NOMO-1 (cell line): ENCODE measurements at regions not wholly inside any gene's neighbourhood (a gene's known extent, or its start where the extent isn't known, plus 50 kb on each side); places are given as distances from the start of the nearest gene placed in this dataset.
"Not testable (repeated sequence)": the region's sequence is repeated elsewhere in the genome, so short reads cannot be mapped to it uniquely, and the experiment has no call there.

Experiments used
- DNase-seq, 2 experiments: peaks; one replicate each; lab custom pipeline; 2025; ENCODE audit not compliant: unreplicated experiment in 2 of 2; lab: John Stamatoyannopoulos, UW

- peak; percentile 9 to 45 for DNase-seq
Observed at GRCh38 chr11:67776852-67777520, 102.6 kb upstream of the ALDH3B2 start.

GRCh38 chr11:67774175-67774574 lies 99.8 kb upstream of the ALDH3B2 start:
- not testable (repeated sequence) for DNase-seq

DNA sequence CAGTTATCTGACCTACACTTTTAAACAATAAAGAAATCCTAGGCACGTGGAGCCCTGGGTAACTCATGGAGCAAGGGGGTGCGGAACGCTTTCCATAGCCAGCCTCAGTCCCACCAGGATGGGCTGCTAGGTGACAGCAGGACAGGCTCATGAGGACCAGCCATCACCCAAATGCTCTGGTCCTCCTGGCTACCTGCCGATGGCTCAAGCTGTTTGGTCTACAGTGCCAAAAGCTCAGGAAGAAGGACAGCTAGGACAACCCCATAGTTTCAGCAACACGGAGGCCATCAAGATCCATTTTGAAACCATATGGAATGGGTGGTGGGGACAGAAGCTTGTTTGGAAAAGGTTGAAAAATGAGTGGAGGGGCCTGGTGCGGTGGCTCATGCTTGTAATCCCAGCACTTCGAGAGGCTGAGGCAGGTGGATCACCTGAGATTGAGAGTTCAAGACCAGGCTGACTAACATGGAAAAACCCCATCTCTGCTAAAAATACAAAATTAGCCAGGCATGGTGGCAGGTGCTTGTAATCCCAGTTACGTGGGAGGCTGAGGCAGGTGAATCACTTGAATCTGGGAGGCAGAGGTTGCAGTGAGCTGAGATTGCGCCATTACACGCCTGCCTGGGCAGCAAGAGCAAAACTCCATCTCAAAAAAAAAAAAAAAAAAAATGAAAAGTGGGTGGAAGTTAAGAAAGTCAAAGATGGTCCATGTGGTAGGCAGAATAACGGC lies 93.7 kb upstream of the ALDH3B2 start:
- DNase-seq: not testable (repeated sequence)

DNA sequence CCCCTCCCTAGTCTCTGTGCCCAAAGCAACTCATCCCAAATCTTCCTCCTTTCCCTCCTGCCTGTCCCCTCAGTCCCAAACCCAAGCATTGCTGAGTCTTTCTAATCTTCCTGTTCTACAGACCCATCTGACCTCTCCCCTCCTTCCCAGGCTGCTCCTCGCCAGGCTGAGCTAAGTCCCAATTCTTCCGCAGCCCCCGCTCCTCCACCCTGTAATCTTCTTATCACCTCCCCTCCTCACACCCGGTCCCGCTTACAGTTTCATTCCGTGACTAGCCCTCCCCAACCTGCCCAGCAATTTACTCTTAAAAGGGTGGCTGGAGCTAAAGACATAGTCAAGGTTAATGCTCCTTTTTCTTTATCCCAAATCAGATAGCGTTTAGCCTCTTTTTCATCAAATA lies 86.8 kb upstream of the ALDH3B2 start:
- DNase-seq: not testable (repeated sequence)

DNA sequence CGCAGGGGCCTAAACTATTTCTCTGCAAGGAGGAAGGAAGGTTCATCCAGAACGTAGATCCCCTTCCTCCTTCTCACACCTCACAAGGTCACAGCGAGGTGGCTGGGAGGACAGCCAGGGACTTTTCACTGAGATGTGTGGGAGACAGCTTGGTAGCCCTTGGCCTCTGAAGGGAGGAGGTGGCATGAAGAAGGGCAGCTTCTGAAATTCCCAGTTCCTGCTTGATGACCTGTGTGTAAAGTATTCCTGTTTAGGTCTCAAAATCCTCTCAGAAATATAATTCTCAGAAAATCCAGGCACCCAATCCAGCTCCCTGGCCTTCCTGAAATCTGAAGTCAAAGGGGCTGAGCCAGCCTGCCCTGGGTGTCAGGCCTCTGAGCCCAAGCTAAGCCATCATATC lies 84.9 kb upstream of the ALDH3B2 start:
- DNase-seq: not testable (repeated sequence)

GRCh38 chr11:67758467-67758866 lies 84.0 kb upstream of the ALDH3B2 start:
- DNase-seq: not testable (repeated sequence)

DNA sequence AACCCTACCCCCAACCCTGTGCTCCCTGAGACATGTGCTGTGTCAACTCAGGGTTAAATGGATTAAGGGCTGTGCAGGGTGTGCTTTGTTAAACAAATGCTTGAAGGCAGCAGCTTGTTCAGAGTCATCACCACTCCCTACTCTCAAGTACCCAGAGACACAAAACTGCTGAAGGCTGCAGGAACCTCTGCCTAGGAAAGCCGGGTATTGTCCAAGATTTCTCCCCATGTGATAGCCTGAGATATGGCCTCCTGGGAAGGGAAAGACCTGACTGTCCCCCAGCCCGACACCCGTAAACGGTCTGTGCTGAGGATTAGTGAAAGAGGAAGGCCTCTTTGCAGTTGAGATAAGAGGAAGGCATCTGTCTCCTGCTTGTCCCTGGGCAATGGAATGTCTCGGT lies 83.6 kb upstream of the ALDH3B2 start:
- DNase-seq: not testable (repeated sequence)

DNA sequence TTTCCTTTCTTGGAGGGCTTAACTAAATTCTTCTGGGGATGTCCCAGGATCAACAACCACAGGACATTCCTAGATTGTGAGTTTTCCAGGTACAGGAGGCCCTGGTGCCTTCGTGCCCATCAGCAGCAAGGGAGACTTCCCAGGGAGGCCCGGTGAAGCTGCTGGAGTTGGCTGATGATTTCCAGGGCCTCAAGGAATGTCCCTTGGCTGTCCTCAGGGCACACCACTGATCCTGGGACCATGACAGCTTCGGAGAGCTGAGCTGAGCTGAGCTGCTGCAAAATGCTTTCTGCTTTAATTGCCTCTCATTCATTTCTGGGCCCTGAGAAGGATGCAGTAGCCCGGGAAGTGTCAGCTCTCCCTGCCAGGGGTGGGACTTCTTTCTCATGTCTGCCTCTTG lies 79.4 kb upstream of the ALDH3B2 start:
- not testable (repeated sequence) for DNase-seq

GRCh38 chr11:67745181-67745726 lies 70.8 kb upstream of the ALDH3B2 start:
- DNase-seq: no peak

GRCh38 chr11:67744231-67744630 lies 69.8 kb upstream of the ALDH3B2 start:
- not testable (repeated sequence) for DNase-seq

DNA sequence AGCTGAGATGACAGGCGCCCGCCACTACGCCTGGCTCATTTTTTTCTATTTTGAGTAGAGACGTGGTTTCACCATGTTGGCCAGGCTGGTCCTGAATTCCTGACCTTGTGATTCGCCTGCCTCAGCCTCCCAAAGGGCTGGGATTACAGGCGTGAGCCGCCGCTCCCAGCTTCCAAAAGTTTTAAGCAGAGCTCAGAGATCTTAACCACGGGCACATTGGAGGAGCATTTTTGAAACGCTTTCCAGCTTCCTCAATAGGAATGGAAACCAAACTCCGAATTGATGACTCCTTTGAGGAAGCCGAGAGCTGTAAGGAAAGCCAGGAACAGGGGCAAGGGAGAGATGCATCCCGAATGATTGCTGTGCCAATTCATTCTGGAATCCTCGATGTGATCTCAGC lies 63.8 kb upstream of the ALDH3B2 start:
- DNase-seq: not testable (repeated sequence)

DNA sequence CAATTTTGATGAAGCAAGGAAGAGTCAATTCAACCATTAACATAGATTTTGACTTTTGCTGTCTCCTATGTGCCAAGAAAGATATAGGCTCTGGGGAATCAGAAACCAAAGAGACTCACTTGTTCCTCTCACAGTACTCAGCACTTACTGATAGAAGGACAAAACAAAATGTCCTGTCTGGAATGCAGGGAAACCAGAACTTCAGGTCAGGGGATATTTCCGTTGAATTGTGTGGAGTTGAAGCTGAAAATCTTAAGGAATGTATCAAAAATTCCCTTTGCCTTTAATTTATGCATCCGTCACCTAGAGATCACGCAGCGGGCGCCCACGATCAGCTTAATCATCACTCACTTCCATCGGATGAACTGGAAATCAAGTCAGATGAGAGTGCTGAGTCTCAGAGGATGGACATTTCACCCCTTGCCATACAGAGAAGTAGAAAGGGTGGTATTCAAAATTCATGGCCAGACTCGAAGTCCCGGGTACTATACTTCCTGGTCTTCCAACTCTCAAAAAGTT lies 63.2 kb upstream of the ALDH3B2 start:
- not testable (repeated sequence) for DNase-seq

GRCh38 chr11:67732045-67732787 lies 57.8 kb upstream of the ALDH3B2 start:
- DNase-seq: peak; percentile 8 to 39

DNA sequence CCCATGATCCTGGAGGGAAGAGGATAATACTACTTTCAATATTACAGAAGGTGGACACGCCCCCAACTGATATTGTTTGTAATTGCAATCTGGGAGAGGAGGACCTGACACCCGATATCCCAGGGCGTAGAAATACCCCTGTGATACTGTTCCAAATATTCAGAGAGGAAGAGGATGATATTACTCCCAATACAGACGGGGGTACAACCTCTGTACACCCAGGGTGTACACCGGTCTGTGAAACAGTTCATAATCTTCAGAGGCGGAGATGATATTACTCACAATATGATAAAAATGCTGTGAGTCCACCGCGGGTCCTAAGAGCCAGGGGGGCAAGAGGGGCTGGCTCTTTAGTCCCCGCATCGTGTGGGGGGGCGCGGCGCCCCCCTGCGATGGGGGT lies 57.2 kb upstream of the ALDH3B2 start:
- DNase-seq: peak in 1 of 2 experiments; percentile 2

- DNase-seq: not testable (repeated sequence)
Observed at GRCh38 chr11:67728163-67728571, 53.7 kb upstream of the ALDH3B2 start.

DNA sequence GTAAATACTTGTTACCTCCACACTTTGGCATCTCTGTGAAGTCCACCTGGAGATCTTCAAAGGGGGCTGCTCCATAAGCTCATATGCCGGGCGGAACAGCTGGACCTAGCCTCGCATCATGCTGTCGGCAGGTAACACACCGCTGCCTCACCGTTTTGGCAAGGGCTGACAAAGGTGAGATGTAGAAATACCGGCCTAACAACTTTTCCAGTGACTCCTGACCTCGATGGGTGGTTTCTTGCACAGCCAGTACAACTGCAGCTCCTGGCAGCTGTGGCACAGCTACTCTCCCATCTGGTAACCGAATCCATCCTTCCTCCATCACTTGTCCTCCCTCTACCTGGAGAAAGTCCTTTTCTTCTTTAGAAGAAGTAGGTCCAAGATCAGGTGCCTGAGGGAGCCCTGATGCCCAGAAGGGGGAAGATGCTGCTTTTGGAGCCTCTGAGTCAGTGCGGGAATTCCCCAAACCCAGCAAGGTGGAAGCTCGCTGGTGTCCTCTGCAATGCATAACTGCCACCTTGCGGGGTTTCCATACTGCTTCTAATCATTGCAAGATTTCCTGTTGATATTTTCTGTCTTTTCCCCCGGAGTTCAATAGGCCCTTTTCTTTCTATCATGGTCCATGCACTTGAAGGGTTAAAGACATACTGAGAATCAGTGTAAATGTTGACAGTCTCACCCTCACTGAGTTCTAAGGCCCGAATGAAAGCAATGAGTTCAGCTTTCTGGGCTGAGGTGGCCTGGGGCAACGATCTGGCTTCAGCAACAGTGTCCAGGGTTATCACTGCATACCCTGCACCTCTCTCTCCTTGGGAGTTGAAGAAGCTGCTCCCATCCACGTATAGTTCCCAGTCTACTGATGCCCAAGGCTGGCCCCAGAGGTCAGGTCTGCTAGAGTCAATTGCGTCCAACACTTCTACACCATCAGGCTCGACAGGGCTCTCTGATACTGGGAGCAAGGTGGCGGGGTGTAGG lies 52.9 kb upstream of the ALDH3B2 start:
- not testable (repeated sequence) for DNase-seq
